KMS-11 (cell line): ENCODE measurements at regions not wholly inside any gene's neighbourhood (a gene's known extent, or its start where the extent isn't known, plus 50 kb on each side); places are given as distances from the start of the nearest gene placed in this dataset.

Source experiments
- H2AFZ ChIP-seq: fragments of 200-600 bp; sonication (generic); 2 replicates; pipeline ENCODE4 v1.6.1; 2016; ENCODE audit warnings: antibody characterized with exemption, mixed run types, low read depth
- H3K27ac ChIP-seq: fragments of 200-600 bp; sonication (generic); 2 replicates; pipeline ENCODE4 v1.6.1; 2016; ENCODE audit warnings: mild to moderate bottlenecking, mixed run types
- H3K27me3 ChIP-seq: fragments of 200-600 bp; sonication (generic); 2 replicates; pipeline ENCODE4 v1.6.1; 2017; ENCODE audit warnings: mild to moderate bottlenecking, low read depth, mixed run types, moderate library complexity; ENCODE audit not compliant: insufficient read depth
- H3K36me3 ChIP-seq: fragments of 200-600 bp; sonication (generic); 2 replicates; pipeline ENCODE4 v1.6.1; 2017; ENCODE audit warnings: mild to moderate bottlenecking, mixed run types; ENCODE audit not compliant: insufficient read depth
- H3K4me1 ChIP-seq: fragments of 200-600 bp; sonication (generic); 2 replicates; pipeline ENCODE4 v1.6.1; 2016; ENCODE audit warnings: mild to moderate bottlenecking, low read depth, mixed run types; ENCODE audit not compliant: poor library complexity, severe bottlenecking
- H3K4me2 ChIP-seq: fragments of 200-600 bp; sonication (generic); 2 replicates; pipeline ENCODE4 v1.7.0; 2016; ENCODE audit warnings: mild to moderate bottlenecking, mixed run types
- H3K4me3 ChIP-seq: fragments of 200-600 bp; sonication (generic); IDR thresholded peaks from 2 replicates; pipeline ENCODE4 v1.6.1; 2017; ENCODE audit warnings: low read depth, low read length, mixed read lengths; ENCODE audit not compliant: insufficient read depth
- H3K79me2 ChIP-seq: fragments of 200-600 bp; sonication (generic); 2 replicates; pipeline ENCODE4 v1.6.1; 2016; ENCODE audit warnings: low read depth, mixed run types; ENCODE audit not compliant: insufficient read depth
- H3K9ac ChIP-seq: fragments of 200-600 bp; sonication (generic); 2 replicates; pipeline ENCODE4 v1.6.1; 2016; ENCODE audit warnings: mild to moderate bottlenecking, mixed run types
- H4K20me1 ChIP-seq: fragments of 200-600 bp; sonication (generic); 2 replicates; pipeline ENCODE4 v1.6.1; 2016; ENCODE audit warnings: mild to moderate bottlenecking, mixed run types; ENCODE audit not compliant: insufficient read depth
- CTCF ChIP-seq: fragments of 200-600 bp; sonication (generic); conservative IDR thresholded peaks from 2 replicates; pipeline ENCODE4 v1.6.1; 2017; ENCODE audit warnings: low read depth, mild to moderate bottlenecking, antibody characterized with exemption, low read length, moderate library complexity, mixed read lengths

GRCh38 chr20:21613512-21613911 is 92.0 kb upstream of the PAX1 start:
- Histone ChIP-seq H3K4me3 (no peak overlapping the region), H3K4me2 (no peak overlapping the region), H3K36me3 (no peaks in the 10 kb centered on the region), H3K4me1 (no peaks in the 10 kb centered on the region), H4K20me1 (no peaks in the 10 kb centered on the region), H3K27ac (no peak overlapping the region), H2AFZ (no peak overlapping the region), H3K9ac (no peak overlapping the region), H3K27me3 (no peaks in the 10 kb centered on the region), H3K79me2 (no peaks in the 10 kb centered on the region)
- no peak for TF ChIP-seq CTCF

GRCh38 chr20:21609981-21610380 is 95.5 kb upstream of the PAX1 start:
- Histone ChIP-seq H3K36me3 (no peaks in the 10 kb centered on the region), H4K20me1 (no peaks in the 10 kb centered on the region), H3K4me3 (no peak overlapping the region), H3K4me2 (no peak overlapping the region), H3K27me3 (no peaks in the 10 kb centered on the region), H3K27ac (no peak overlapping the region), H2AFZ (no peak overlapping the region), H3K9ac (no peak overlapping the region), H3K79me2 (no peaks in the 10 kb centered on the region), H3K4me1 (no peaks in the 10 kb centered on the region)
- TF ChIP-seq CTCF, result no peak

- no peaks in the 10 kb centered on the region for H3K4me1 ChIP-seq
- no peaks in the 10 kb centered on the region for H3K79me2 ChIP-seq
- no peak overlapping the region for H3K4me3 ChIP-seq
- H3K27me3 ChIP-seq, result no peaks in the 10 kb centered on the region
- no peaks in the 10 kb centered on the region for H3K36me3 ChIP-seq
- no peak overlapping the region for H3K4me2 ChIP-seq
- H4K20me1 ChIP-seq, result no peaks in the 10 kb centered on the region
- no peak for TF ChIP-seq CTCF
- H3K27ac ChIP-seq, result no peak overlapping the region
- H3K9ac ChIP-seq, result no peak overlapping the region
- no peak overlapping the region for H2AFZ ChIP-seq
Observed at GRCh38 chr20:21609221-21609620, 95.4 kb upstream of the NKX2-2 start.

GRCh38 chr20:21608777-21609176 is 94.9 kb upstream of the NKX2-2 start:
- H3K27me3 ChIP-seq, result no peaks in the 10 kb centered on the region
- no peaks in the 10 kb centered on the region for H4K20me1 ChIP-seq
- no peak overlapping the region for H3K4me2 ChIP-seq
- H3K27ac ChIP-seq, result no peak overlapping the region
- H3K9ac ChIP-seq, result no peak overlapping the region
- H3K4me3 ChIP-seq, result no peak overlapping the region
- H3K4me1 ChIP-seq, result no peaks in the 10 kb centered on the region
- no peaks in the 10 kb centered on the region for H3K79me2 ChIP-seq
- no peak overlapping the region for H2AFZ ChIP-seq
- TF ChIP-seq CTCF, result no peak
- no peaks in the 10 kb centered on the region for H3K36me3 ChIP-seq
